BLaER1 (cell line): ENCODE measurements at regions not wholly inside any gene's neighbourhood (a gene's known extent, or its start where the extent isn't known, plus 50 kb on each side); places are given as distances from the start of the nearest gene placed in this dataset.
"Not testable (repeated sequence)": the region's sequence is repeated elsewhere in the genome, so short reads cannot be mapped to it uniquely, and the experiment has no call there.

Source experiments
- H3K27ac ChIP-seq: shearing (Covaris generic); formaldehyde crosslinking; 2 replicates; pipeline ENCODE4 v1.8.1; 2022
- H3K27me3 ChIP-seq: shearing (Covaris generic); formaldehyde crosslinking; 2 replicates; pipeline ENCODE4 v1.8.1; 2022
- H3K36me3 ChIP-seq: shearing (Covaris generic); formaldehyde crosslinking; 2 replicates; pipeline ENCODE4 v1.8.1; 2022
- H3K4me1 ChIP-seq: shearing (Covaris generic); formaldehyde crosslinking; 2 replicates; pipeline ENCODE4 v1.8.1; 2022
- H3K4me2 ChIP-seq: shearing (Covaris generic); formaldehyde crosslinking; 2 replicates; pipeline ENCODE4 v1.8.1; 2022
- H3K4me3 ChIP-seq: shearing (Covaris generic); formaldehyde crosslinking; 2 replicates; pipeline ENCODE4 v1.8.1; 2022
- H3K9ac ChIP-seq: shearing (Covaris generic); formaldehyde crosslinking; 2 replicates; pipeline ENCODE4 v1.8.1; 2022
- H3K9me3 ChIP-seq: shearing (Covaris generic); formaldehyde crosslinking; 2 replicates; pipeline ENCODE4 v1.8.1; 2022
- H4K20me1 ChIP-seq: shearing (Covaris generic); formaldehyde crosslinking; 2 replicates; pipeline ENCODE4 v1.8.1; 2022
- Cebpa-rat ChIP-seq: shearing (Covaris generic); IDR thresholded peaks from 2 replicates; pipeline ENCODE4 v1.8.1; 2022

- H3K9me3 ChIP-seq: peaks cover 5% of the 10 kb centered on the region; the same call in 1 of the 2 replicates
- H3K4me2 ChIP-seq: no peak overlapping the region
- no peak overlapping the region for H3K9ac ChIP-seq
- no peaks in the 10 kb centered on the region for H4K20me1 ChIP-seq
- TF ChIP-seq Cebpa-rat: no peak
- H3K27ac ChIP-seq: no peak overlapping the region
- H3K4me1 ChIP-seq: no peaks in the 10 kb centered on the region
- H3K4me3 ChIP-seq: no peak overlapping the region
- no peaks in the 10 kb centered on the region for H3K27me3 ChIP-seq
- H3K36me3 ChIP-seq: no peaks in the 10 kb centered on the region
These were observed 163.6 kb upstream of the CCDC196 start for GRCh38 chr14:66322564-66322963.

DNA sequence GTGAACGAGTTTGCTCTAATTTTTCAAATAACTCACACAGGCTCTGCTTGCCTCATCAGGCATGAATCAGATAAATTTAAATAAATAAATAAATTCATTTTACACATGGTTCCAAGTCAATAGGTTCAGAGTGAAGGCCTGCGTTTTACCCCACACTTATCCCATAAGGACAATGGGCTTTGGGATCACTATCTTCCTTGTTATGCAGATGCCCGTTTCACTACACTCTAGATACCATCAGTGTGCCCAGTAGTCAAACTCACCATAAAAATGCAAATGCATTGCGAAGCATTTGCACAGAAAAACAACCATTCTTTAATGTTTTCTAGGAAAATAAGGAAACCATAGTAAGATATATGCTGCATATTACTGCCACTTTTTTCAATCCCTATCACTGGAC, 155.9 kb upstream of the CCDC196 start:
- H3K4me2 ChIP-seq: no peak overlapping the region

GRCh38 chr14:66330916-66331315, 155.3 kb upstream of the CCDC196 start:
- Histone ChIP-seq H3K9ac (no peak overlapping the region), H3K4me2 (no peak overlapping the region), H3K9me3 (no peaks in the 10 kb centered on the region), H3K4me1 (no peaks in the 10 kb centered on the region), H3K36me3 (no peaks in the 10 kb centered on the region), H3K27ac (no peak overlapping the region), H3K4me3 (no peak overlapping the region), H4K20me1 (no peaks in the 10 kb centered on the region), H3K27me3 (no peaks in the 10 kb centered on the region)
- TF ChIP-seq Cebpa-rat: no peak

More for the DNA sequence above, 155.9 kb upstream of the CCDC196 start:
- no peaks in the 10 kb centered on the region for H3K27me3 ChIP-seq
- no peaks in the 10 kb centered on the region for H4K20me1 ChIP-seq
- no peak for TF ChIP-seq Cebpa-rat
- H3K9me3 ChIP-seq: no peaks in the 10 kb centered on the region
- H3K4me3 ChIP-seq: no peak overlapping the region
- H3K27ac ChIP-seq: no peak overlapping the region
- no peak overlapping the region for H3K9ac ChIP-seq
- H3K4me1 ChIP-seq: no peaks in the 10 kb centered on the region
- no peaks in the 10 kb centered on the region for H3K36me3 ChIP-seq

DNA sequence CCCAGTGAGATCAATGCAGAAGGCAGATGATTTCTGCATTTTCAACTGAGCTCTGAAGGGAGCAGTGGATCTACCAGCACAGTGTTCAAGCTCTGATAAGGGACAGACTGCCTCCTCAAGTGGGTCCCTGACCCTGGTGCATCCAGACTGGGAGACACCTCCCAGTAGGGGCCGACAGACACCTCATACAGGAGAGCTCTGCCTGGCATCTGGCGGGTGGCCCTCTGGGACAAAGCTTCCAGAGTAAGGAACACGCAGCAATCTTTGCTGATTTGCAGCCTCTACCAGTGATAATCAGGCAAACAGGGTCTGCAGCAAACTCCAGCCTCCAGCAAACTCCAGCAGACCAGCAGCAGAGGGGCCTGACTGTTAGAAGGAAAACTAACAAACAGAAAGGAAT, 152.9 kb upstream of the CCDC196 start:
- H3K4me3 ChIP-seq, H3K4me1 ChIP-seq, H3K9me3 ChIP-seq, H3K9ac ChIP-seq, H3K27me3 ChIP-seq, H3K4me2 ChIP-seq, H4K20me1 ChIP-seq, H3K36me3 ChIP-seq, H3K27ac ChIP-seq: not testable (repeated sequence)

GRCh38 chr14:66341239-66341638, 144.9 kb upstream of the CCDC196 start:
- Histone ChIP-seq H3K9ac (no peak overlapping the region), H3K27ac (no peak overlapping the region), H3K4me1 (no peaks in the 10 kb centered on the region), H3K36me3 (no peaks in the 10 kb centered on the region), H3K9me3 (no peaks in the 10 kb centered on the region), H3K4me2 (no peak overlapping the region), H3K27me3 (no peaks in the 10 kb centered on the region), H3K4me3 (no peak overlapping the region), H4K20me1 (no peaks in the 10 kb centered on the region)
- TF ChIP-seq Cebpa-rat: no peak

- no peak overlapping the region for H3K9ac ChIP-seq
- H3K27ac ChIP-seq: no peak overlapping the region
- H3K4me3 ChIP-seq: no peak overlapping the region
- H3K27me3 ChIP-seq: no peaks in the 10 kb centered on the region
- TF ChIP-seq Cebpa-rat: no peak
- H3K36me3 ChIP-seq: no peaks in the 10 kb centered on the region
- no peaks in the 10 kb centered on the region for H4K20me1 ChIP-seq
- H3K4me1 ChIP-seq: no peaks in the 10 kb centered on the region
- peaks cover 21% of the 10 kb centered on the region for H3K9me3 ChIP-seq
- no peak overlapping the region for H3K4me2 ChIP-seq
These were observed 140.2 kb upstream of the CCDC196 start for GRCh38 chr14:66345986-66346385.

DNA sequence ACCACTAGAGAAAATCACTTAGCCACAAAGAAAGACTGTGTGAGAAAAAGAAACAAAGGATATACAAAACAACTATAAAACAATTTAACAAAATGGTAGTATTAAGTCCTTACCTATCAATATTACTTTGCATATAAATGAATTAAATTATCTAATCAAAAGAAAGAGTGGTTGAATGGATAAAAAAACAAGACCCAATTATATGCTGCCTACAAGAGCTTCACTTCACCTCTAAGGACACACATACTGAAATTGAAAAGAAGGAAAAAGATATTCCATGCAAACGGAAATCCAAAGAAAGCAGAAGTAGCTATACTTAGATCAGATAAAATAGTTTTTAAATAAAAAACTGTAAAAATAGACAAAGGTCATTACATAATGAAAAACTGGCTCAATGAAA, 134.9 kb upstream of the CCDC196 start:
- Histone ChIP-seq H3K4me3 (no peak overlapping the region), H3K4me1 (no peaks in the 10 kb centered on the region), H3K4me2 (no peak overlapping the region), H3K9me3 (peaks cover 25% of the 10 kb centered on the region), H4K20me1 (no peaks in the 10 kb centered on the region), H3K27me3 (no peaks in the 10 kb centered on the region), H3K9ac (no peak overlapping the region), H3K36me3 (no peaks in the 10 kb centered on the region), H3K27ac (no peak overlapping the region)
- TF ChIP-seq Cebpa-rat: no peak

GRCh38 chr14:66359500-66359899, 126.7 kb upstream of the CCDC196 start:
- no peaks in the 10 kb centered on the region for H3K4me1 ChIP-seq
- TF ChIP-seq Cebpa-rat: no peak
- no peaks in the 10 kb centered on the region for H4K20me1 ChIP-seq
- H3K4me3 ChIP-seq: no peak overlapping the region
- no peak overlapping the region for H3K27ac ChIP-seq
- H3K9me3 ChIP-seq: no peaks in the 10 kb centered on the region
- no peak overlapping the region for H3K4me2 ChIP-seq
- no peak overlapping the region for H3K9ac ChIP-seq
- H3K27me3 ChIP-seq: no peaks in the 10 kb centered on the region
- no peaks in the 10 kb centered on the region for H3K36me3 ChIP-seq

DNA sequence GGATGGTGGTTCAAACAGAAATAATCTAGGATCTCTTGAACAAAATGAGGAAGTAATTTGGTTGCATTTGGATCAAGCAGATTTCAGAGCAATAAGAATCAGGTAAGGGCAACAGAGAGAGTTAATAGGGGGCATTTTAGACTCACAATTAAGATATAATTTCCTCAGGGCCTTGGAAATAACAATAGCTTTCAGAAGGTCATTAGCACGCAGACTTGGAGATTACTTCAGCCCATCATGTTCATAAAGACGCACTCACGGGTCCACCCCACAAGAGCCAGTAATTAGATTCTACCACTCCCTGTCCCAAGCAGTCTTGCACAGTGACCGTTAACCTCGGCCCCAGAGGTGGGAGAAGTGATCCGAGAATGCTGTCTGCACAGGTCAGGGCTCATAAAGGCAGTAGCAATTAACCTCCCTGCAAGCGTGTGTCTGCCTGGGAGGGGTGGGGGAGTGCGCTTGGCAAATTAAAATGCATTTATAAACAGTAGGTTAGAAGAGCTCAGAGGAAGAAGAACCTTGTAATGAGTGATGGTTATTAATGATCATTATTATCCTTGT, 125.7 kb upstream of the CCDC196 start:
- H3K4me1 ChIP-seq: no peaks in the 10 kb centered on the region
- H3K27me3 ChIP-seq: no peaks in the 10 kb centered on the region
- TF ChIP-seq Cebpa-rat: no peak
- no peaks in the 10 kb centered on the region for H3K9me3 ChIP-seq
- H3K4me2 ChIP-seq: no peak overlapping the region
- H3K4me3 ChIP-seq: no peak overlapping the region
- H4K20me1 ChIP-seq: no peaks in the 10 kb centered on the region
- H3K9ac ChIP-seq: no peak overlapping the region
- H3K36me3 ChIP-seq: no peaks in the 10 kb centered on the region
- H3K27ac ChIP-seq: no peak overlapping the region

DNA sequence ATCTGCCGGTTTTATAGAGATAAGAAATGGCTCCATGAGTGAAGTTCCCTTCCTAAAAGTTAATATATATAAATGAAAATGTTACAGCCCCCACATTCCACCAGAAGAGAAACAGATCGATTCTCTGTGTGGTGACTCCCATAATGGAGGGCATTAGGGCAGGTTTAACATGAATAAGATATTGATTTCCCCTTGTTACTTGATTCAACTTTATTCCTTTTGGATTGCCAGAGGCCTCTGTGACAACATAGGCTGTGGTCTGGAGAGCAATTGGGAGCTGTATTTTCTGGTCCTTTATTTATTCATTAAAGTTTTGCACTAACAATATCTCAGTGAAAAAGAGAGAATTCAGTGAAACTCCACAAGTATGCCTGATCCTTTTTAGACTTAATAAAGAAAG, 125.2 kb upstream of the CCDC196 start:
- Histone ChIP-seq H3K27ac (no peak overlapping the region), H3K4me3 (no peak overlapping the region), H3K36me3 (no peaks in the 10 kb centered on the region), H3K9me3 (no peaks in the 10 kb centered on the region), H4K20me1 (no peaks in the 10 kb centered on the region), H3K4me2 (no peak overlapping the region), H3K9ac (no peak overlapping the region), H3K4me1 (no peaks in the 10 kb centered on the region), H3K27me3 (no peaks in the 10 kb centered on the region)
- TF ChIP-seq Cebpa-rat: no peak

- Histone ChIP-seq H3K4me3 (no peak overlapping the region), H3K27ac (no peak overlapping the region), H3K4me1 (no peaks in the 10 kb centered on the region), H3K9ac (no peak overlapping the region), H3K4me2 (no peak overlapping the region), H3K9me3 (no peaks in the 10 kb centered on the region), H4K20me1 (no peaks in the 10 kb centered on the region), H3K27me3 (no peaks in the 10 kb centered on the region), H3K36me3 (no peaks in the 10 kb centered on the region)
- TF ChIP-seq Cebpa-rat: no peak
These were observed 120.8 kb upstream of the CCDC196 start for GRCh38 chr14:66365388-66365787.
